Activated CD4-positive, alpha-beta T cell treated with anti-CD3 and anti-CD28 coated beads, Interleukin-2, amount 50 U/mL, for 48 hours (primary cell): ENCODE measurements at regions not wholly inside any gene's neighbourhood (a gene's known extent, or its start where the extent isn't known, plus 50 kb on each side); places are given as distances from the start of the nearest gene placed in this dataset.

ENCODE experiments used
- DNase-seq, 2 experiments: peaks; one replicate each; pipeline ENCODE4 v3.0.0-alpha.2; 2020

DNA sequence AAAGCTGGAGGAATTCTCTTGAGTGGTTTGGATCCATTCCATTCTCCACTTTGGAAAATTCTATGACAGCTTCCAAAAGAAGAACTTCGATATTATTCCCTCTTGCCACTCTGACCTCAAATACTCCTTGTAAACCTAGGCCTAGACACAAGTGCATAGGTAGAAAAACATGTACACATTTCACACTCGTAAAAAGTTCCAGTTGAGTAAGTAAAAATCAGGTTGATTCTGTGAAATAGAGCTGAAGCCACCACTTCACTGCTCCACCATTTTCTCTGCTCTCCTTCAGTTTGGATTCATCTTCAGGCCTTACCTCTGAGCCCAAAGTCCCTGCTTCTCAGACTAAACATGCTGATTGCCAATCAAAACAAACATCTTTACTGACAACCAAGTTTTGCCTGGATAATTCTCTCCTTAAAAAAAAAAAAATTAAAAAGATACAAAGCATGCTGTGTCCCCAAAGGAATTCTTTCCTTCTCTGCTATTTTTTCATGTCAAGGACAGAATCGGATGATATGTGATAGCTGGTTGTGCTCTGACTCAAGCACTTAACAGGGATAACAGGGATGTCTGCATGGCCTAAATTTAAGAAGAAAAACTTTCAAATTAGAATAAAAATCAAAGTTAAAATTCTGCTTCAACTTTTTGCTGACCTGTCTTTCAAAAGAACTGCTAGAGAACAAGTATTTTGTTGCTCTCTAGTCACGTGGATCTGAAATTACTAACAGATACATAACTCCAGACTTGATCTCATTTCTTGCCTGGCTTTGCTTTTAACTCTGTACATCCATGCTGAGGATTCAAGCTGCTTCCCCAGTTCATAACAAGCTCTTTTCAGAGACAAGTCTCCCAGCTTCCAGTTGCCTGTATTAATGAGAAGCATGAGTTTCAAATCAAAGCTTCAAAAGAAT lies 420.9 kb upstream of the INTU start:
- no peak for DNase-seq

DNA sequence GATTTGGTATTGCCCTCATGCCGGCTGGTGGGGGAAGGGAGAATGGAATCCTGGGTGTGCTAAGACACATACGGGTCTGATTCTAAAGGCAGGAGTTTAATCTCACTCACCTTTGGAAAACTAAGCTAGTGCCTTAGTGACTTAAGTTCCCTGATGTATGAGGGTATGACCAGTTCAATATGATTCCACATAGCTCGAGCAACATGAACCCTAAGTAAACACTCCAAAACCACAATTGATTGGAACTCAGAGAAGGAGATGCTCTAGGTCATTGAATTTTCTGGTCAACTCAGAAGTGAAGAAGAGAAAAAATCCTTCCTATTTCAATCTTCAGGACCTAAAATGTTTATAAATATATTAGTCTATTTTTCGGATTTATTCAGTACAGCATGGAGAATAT lies 420.1 kb upstream of the INTU start:
- DNase-seq = no peak

DNA sequence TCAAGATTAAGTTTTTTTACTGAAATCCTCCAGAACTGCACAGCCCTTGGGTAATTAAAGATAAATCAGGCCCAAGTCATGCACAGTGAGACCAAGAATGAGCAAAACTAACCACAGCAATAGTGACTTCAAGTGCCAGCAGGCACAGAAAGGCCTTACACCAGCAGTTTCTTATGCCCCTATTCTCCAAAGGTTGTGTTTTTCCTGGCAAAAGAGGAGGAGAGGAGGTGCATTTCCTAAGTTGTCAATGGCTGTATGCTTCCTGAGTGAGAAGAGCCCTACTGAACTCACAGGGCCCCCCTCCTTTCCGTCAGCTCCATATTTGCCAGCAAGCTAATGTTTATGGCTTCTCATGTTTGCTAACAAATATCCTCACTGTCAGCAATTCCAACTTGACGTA lies 418.7 kb upstream of the INTU start:
- DNase-seq = no peak

DNA sequence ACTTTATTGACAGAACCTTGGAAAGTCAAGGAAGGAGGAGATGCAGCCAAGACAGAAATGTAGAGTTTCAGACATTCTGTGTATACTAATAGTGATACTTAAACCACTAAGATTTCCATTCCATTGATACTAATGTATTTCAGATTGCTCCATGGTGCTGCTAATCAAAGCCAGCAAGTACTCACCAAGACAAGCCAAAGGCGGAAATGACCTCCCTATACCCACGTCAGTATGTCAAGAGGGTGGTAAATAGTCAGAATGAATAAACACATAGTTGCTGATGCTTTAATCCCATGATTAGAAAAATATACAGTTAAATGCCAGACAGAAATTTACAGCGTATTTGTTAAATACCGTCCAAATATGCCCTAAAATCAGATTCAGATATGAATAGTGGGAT lies 417.8 kb upstream of the INTU start:
- no peak for DNase-seq

- no peak for DNase-seq
These were observed 415.0 kb upstream of the INTU start for GRCh38 chr4:127217586-127218229.

DNA sequence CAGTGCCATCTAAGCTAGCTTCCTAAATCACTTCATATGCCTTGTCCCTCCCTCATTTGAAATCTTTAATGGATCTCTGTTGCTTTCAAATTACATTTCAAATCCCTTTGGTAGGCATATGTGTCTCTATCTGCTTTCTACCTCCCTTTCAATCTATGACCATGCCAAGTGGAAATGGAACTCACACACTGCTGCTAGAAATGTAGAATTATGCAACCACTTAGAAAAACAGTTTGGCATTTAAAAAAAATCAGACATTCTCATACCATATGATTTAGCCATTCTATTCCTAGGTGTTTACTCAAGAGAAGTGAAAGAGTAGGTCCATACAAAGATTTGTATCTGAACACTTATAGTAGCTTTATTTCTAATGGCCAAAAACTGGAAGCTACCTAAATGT lies 413.5 kb upstream of the INTU start:
- DNase-seq = no peak

DNA sequence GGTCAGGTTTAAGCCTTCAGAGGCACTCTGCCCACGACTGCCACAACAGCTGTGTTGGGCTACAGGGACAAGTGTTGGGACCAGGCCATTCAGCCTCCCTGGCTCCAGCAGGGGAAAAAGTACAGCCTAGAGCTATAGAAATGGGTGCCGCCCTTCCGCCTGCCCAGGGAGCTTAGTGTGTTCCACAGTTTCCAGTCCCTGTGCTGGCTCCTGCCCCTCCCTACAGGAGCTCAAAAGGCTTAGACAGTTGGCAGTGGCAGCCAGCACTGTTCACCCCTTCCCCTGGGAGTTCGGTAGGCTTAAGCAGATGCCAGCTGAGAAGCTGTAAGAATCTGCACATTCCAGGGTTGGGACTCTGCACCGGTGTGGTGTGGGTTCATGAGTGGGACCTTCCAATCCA lies 408.2 kb upstream of the INTU start:
- DNase-seq = no peak

DNA sequence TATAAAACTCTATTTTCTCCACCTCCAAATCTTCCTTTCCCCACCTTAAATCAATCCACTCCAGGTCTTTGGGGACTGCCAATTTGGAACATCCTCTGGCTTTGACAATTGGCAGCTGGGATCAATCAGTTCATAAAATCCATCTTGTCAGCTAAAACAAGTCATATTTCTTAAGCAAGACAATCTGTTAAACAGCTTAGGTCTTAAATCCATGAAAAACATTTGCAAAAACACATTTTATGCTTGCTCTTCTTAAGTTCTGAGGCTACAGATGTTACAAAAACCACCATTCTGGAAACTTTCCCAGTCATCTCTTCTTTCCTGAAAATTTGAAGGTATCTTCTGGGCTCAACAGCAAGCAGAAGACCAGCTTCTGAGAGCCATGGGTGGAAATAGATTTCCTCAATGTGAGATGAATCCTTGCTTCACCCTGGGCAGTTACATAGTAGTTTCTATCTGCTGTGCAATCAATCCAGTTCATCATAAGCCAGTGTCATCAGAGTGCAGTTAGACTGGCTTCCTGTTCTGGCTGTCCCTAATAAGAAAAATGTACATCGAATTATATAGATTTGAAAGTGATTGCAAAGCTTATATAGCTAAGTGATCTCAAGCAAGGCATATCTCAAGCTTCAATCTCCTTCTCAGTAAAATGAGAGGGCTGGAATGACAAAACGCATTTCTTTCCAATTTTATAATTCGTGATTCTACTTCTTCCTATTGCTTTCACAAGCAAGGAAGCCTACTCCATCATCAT lies 402.7 kb upstream of the INTU start:
- no peak for DNase-seq

- DNase-seq = no peak
These were observed 395.9 kb upstream of the INTU start for GRCh38 chr4:127236889-127237288.

GRCh38 chr4:127237581-127237980 lies 395.2 kb upstream of the INTU start:
- DNase-seq = no peak

DNA sequence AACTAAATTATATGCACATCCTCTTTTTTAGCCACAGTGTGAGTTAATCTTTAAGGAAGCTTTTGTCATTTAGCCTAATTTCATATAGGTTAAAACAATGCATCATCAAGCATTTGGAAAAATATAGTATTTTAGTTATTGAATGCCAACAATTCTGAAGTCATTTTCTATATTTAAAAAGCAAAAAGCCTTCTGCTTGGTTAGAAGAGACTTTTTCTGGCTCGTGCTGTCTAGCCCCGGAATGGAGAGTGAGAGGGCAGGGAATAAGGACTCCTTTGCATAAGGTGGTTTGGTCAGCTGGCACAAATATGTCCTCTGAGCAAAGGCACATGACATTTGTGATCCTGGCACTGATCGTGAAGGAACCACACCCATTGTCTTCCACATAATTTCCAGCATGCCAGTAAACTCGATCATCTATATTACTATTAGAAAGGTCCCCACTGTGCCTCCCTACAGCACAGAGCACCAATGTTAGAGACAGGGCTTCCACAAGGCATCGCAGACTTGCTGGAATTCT lies 393.7 kb upstream of the INTU start:
- no peak for DNase-seq

DNA sequence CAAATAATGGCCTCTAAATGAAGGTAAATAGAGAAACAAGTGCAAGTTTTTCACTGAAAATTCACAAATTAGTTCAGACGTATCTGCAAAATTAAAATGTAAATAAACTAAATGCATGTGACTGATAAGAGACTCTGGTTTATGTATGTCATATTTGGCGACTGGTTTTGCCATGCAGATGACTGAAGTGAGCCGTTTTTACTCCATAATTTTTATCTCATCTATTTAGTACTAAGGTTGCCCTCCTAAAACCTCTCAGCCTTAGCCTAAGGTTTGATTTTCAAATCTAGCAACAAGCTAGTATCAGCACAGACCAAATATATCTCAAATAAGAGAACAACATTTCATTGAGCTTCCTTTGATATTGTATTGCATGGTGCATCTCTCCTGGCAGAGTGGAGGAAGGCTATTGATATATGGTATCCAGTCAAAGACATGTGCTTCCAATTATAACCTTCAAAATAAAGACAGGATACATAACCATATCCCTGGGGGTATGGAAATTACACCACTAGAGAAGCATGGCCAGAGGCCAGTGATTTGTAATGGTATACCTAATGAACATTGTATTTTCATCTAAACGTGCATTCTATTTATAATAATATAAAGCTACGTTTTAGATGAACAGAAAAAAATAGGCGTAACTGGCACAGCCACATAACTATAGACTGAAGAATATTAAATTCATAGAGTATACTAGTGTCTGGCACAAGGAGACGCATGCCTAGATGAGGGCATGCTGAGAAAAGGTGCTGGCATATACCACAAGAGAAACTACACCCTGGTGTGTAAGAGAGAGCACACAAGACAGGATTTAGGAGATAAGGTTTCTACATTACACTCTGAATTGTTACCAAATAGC lies 392.6 kb upstream of the INTU start:
- DNase-seq = no peak

DNA sequence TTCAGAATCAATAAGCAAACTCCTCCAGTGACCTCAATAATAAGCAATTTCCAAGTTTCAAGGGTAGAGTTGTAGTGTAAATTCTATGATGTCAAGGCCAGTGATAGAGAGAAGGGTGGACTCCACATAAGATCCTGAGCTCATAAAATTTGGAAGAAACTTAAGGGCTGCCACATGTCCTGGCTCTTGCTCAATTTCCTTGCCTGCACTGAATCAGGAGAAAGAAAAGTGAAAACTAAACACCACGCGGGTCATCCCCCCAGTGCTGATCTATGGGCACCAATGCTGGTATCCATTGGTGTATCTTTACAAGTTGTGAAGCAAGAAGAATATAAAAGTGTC lies 392.0 kb upstream of the INTU start:
- DNase-seq = no peak

- no peak for DNase-seq
These were observed 388.2 kb upstream of the INTU start for GRCh38 chr4:127244515-127244914.

- DNase-seq = no peak
These were observed 385.5 kb upstream of the INTU start for GRCh38 chr4:127246963-127247952.

DNA sequence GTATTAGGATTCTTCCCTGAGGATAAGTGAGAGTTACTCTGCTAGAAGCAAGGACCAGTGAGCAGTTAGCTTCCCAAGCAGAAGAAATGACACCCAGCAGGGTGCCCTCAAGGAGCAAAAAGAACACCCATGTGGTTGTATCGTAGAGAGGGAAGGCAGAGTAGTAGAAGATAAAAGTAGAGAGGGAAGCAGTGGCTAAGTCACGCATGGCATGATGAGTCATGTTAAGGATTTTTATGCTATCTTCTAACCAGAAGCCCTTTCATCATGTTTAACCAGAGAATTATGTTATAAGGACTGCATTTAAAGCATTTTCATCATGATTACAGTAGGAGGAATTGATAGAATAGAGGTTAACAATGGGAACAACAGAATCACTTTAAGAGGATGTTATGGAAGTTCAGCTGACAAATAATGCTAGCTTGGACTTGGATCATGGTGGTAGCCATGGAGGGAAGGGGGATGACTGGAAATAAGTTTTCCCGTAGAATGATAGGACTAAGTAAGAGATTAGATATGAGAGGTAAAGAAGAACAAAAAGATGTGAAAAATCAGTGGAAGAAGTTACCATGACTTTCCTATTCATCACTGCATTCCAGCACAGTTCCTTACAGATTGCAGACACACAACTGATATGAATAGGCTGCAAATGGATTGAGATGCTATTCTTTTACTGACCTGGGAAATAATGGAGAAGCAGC lies 383.5 kb upstream of the INTU start:
- DNase-seq = no peak

DNA sequence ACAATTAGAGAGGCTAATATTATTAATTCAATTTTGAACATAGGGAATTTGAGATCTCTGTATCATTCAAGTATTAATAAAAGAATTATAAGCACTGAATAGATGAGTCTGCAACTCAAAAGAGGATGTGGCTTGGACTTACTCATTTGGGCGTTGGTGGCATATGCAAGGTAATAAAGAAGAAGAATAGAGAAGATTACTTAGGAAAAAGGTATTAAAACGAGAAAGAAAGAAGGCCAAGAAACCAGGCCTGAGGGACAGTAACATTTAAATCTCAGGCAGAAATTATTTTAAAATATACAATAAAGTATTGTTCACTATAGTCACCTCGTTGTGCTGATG lies 383.0 kb upstream of the INTU start:
- DNase-seq = no peak

GRCh38 chr4:127250577-127250976 lies 382.2 kb upstream of the INTU start:
- DNase-seq = no peak

- no peak for DNase-seq
These were observed 381.3 kb upstream of the INTU start for GRCh38 chr4:127251423-127251822.

DNA sequence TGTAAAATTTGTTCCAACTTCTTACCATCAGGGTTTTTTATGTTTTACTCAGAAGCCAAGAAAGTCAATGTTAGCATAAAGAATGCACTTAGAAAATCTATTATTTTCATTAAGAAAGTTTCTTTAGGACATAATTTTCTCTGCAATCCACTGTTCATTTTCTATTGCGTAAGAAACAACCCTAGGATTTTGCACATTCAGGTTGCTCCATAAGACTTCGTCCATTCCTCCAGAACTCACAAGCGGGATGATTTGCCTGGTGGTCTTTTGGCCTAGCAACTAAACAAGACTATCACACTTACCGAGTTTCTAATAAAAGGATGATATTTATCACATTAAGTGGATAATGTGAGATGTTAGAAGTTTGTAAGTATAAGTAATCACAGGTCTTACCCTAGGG lies 376.3 kb upstream of the INTU start:
- no peak for DNase-seq

- no peak for DNase-seq
These were observed 371.3 kb upstream of the INTU start for GRCh38 chr4:127261476-127261875.
